Prostate gland (tissue), 2 donors: ENCODE measurements at regions not wholly inside any gene's neighbourhood (a gene's known extent, or its start where the extent isn't known, plus 50 kb on each side); places are given as distances from the start of the nearest gene placed in this dataset.

ENCODE experiments used
- DNase-seq: peaks from one replicate; pipeline ENCODE4 v3.0.0-alpha.2; 2019; ENCODE audit warnings: low spot score
- H3K27ac ChIP-seq, 2 donors: fragments of 200-600 bp; sonication (generic); 2 replicates each; pipeline ENCODE4 v1.5.1; 2017 to 2019
- H3K27me3 ChIP-seq: fragments of 200-600 bp; sonication (generic); replicated peaks from 2 replicates; pipeline ENCODE4 v1.5.1; 2019; ENCODE audit not compliant: insufficient read depth
- H3K36me3 ChIP-seq, 2 donors: fragments of 200-600 bp; sonication (generic); 1 replicate in 1 of 2; 2 replicates in 1 of 2; pipeline versions ENCODE4 v1.5.1 to v1.8.1; 2017 to 2019
- H3K4me1 ChIP-seq: fragments of 200-600 bp; sonication (generic); replicated peaks from 2 replicates; pipeline ENCODE4 v1.5.1; 2019
- H3K4me3 ChIP-seq, 2 donors: fragments of 200-600 bp; sonication (generic); 2 replicates each; pipeline ENCODE4 v1.5.1; 2017 to 2019
- H3K9me3 ChIP-seq: fragments of 200-600 bp; sonication (generic); 2 replicates; pipeline ENCODE4 v1.5.1; 2017
- POLR2A ChIP-seq: fragments of 450-650 bp; IDR thresholded peaks from one replicate; pipeline ENCODE4 v1.6.1; 2016; ENCODE audit warnings: antibody characterized with exemption, mild to moderate bottlenecking
- POLR2AphosphoS5 ChIP-seq: sonication (generic); formaldehyde crosslinking; IDR thresholded peaks from one replicate; pipeline ENCODE4 v1.6.1; 2017; ENCODE audit warnings: antibody characterized with exemption
- WGBS: methylation state at CpG from one replicate; pipeline ENCODE4 v1.1.5; 2018; 5-methylcytosine and 5-hydroxymethylcytosine counted together
- intact Hi-C: fragments of 100-400 bp; cut with DNase I; formaldehyde crosslinking; loops from one replicate; pipeline ENCODE4 v1.14.2; 2022
- TF ChIP-seq, protein P1 (sequence below), 4 experiments: fragments of 200-600 bp in 2 of 4; fragments of 450-650 bp in 2 of 4; sonication (generic) in 2 of 4; IDR thresholded peaks; 1 replicate in 3 of 4; 2 replicates in 1 of 4; pipeline ENCODE4 v1.5.1; 2016 to 2019; ENCODE audit warnings: antibody characterized with exemption in 4 of 4, mild to moderate bottlenecking in 2 of 4, moderate library complexity in 2 of 4

DNA sequence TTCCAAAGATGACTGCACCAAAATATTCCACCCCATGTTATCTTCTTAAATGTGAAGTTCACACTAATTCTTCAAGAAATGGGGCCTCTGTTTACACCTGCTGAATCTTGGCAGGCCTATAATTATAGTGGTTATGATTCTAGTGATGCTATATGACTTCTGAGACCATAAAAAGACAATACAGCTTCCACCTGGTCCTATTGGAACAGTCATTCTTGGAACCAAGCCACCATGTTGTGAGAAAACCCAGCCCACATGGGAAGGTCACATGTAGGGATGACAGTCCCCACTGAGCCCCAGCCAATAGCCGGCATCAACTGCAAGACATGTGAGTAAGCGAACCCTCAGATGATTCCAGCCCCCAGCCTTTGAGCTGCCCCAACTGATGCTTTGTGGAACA is 587.5 kb downstream of the MID1IP1 start:
- DNase-seq = no peak
- H3K27ac ChIP-seq = no peak overlapping the region
- intact Hi-C loops = no loop called here
- TF ChIP-seq, protein P1, sequence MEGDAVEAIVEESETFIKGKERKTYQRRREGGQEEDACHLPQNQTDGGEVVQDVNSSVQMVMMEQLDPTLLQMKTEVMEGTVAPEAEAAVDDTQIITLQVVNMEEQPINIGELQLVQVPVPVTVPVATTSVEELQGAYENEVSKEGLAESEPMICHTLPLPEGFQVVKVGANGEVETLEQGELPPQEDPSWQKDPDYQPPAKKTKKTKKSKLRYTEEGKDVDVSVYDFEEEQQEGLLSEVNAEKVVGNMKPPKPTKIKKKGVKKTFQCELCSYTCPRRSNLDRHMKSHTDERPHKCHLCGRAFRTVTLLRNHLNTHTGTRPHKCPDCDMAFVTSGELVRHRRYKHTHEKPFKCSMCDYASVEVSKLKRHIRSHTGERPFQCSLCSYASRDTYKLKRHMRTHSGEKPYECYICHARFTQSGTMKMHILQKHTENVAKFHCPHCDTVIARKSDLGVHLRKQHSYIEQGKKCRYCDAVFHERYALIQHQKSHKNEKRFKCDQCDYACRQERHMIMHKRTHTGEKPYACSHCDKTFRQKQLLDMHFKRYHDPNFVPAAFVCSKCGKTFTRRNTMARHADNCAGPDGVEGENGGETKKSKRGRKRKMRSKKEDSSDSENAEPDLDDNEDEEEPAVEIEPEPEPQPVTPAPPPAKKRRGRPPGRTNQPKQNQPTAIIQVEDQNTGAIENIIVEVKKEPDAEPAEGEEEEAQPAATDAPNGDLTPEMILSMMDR (IDR thresholded peaks at IDR 0.05) = no peak
- TF ChIP-seq POLR2A (no peak), POLR2AphosphoS5 (no peak)
- no peaks in the 10 kb centered on the region for H3K36me3 ChIP-seq
- no peaks in the 10 kb centered on the region for H3K9me3 ChIP-seq
- H3K4me3 ChIP-seq = no peak overlapping the region
- WGBS = 77% methylated on average over 2 of the region's 2 CpGs
- no peaks in the 10 kb centered on the region for H3K4me1 ChIP-seq
- H3K27me3 ChIP-seq = no peaks in the 10 kb centered on the region

DNA sequence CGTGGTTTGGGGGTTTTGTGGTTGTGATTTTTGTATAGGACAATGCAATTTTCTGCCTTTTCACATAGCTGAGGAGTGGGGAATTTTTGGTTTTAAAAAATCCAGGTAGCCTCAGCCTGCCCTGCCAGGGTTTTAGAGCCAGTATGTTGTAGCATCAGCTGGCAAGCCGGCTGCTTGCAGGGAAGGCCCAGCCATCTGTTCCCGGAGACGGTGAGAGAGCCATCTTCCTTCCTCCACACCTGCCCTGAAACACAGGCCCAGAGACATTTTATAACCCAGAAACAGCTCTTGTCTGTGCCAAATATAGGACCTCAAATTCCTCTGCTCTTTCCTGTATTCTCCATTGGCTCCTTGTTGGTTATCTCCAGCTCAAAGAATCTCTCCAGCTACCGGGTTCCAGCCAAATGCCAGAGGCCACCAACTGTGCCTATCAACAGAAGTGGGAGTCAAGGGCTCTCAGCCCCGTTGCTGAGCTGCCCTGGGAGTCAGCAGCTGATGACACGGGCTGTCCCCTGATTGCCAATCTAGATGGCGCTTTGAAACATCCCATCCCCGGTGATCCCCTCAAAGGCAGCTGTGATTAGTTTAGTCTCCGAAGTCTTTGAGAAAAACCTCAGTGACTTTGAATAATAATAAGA is 595.2 kb downstream of the MID1IP1 start:
- no peak for DNase-seq
- Histone ChIP-seq H3K9me3 (no peaks in the 10 kb centered on the region), H3K4me3 (no peak overlapping the region), H3K27me3 (no peaks in the 10 kb centered on the region), H3K36me3 (no peaks in the 10 kb centered on the region), H3K27ac (no peak overlapping the region), H3K4me1 (no peaks in the 10 kb centered on the region)
- intact Hi-C loops = no loop called here
- 92% methylated on average over 7 of the region's 10 CpGs for WGBS
- no peak for TF ChIP-seq POLR2AphosphoS5
- TF ChIP-seq, protein P1 (IDR thresholded peaks at IDR 0.05) = no peak
- TF ChIP-seq POLR2A = no peak

DNA sequence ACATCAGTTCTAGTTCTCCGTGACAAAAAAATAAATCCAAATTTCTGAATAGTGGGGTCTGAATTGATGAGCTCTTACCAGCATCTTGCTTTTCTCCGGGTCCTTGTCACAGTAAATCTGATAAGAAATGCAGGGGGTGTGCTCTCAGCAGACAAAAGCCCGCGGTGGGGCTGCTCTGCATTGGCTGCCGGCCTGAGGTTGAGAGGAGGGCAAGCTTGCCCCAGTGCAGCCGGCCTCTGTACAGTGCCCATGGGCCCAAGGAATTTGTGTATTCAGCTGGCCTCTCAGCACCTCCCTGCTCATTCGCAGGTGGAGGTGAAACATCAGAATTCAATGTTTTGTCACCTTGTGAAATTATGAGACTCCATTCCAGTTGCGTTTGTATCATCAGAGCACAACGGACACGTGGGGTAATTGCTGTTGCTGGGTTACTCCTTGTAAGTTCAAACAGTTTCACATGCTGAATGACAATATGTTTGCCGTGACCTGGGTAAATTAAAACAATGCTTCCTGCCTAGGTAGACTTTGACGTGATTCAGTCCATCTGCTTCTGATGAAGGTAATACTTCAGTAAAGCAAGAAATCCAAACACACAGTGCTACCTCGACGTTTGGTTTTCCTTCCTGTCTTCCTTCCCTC is 596.4 kb downstream of the MID1IP1 start:
- Histone ChIP-seq H3K9me3 (no peaks in the 10 kb centered on the region), H3K27me3 (no peaks in the 10 kb centered on the region), H3K4me3 (no peak overlapping the region), H3K27ac (no peak overlapping the region), H3K36me3 (no peaks in the 10 kb centered on the region), H3K4me1 (no peaks in the 10 kb centered on the region)
- intact Hi-C loops = no loop called here
- DNase-seq = no peak
- WGBS = 57% methylated on average over 12 of the region's 14 CpGs
- TF ChIP-seq POLR2AphosphoS5 = no peak
- TF ChIP-seq POLR2A = no peak
- TF ChIP-seq, protein P1 (IDR thresholded peaks at IDR 0.05) = no peak

DNA sequence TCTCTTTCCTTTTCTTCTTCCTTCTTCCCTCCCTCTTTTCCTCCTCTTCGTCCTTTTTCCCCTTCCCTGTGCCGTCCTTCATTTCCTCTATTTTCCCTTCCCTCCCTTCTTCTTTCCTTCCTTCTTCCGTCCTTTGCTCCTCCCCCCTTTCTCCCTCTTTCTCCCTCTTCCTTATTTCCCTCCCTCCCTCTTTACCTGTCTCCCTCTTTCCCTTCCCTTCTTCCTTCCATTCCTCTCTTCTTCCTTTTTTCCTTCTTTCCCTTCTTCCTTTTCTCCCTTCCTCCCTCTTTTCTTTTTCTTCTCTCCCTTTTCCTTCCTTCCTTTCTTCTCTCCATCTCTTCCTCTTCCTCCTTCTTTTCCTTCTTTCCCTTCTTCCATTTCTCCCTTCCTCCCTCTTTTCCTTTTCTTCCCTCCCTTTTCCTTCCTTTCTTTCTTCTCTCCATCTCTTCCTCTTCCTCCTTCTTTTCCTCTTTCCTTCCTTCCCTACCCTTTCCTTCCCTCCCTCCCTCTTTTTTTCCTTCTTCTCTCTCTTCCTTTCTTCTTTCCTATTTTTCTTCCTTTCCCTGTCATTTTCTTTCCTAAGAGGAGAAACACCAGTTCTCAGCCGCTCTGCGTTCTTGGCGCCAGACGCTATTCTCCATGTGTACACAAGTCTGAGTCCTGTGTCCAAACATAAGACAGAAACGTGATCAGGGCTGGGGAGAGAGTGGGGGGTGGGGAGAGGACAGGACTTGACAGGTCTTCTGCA is 597.1 kb downstream of the MID1IP1 start:
- intact Hi-C loops = no loop called here
- H3K27ac ChIP-seq = no peak overlapping the region

More for the DNA sequence above, 597.1 kb downstream of the MID1IP1 start:
- H3K4me3 ChIP-seq = no peak overlapping the region
- H3K9me3 ChIP-seq = no peaks in the 10 kb centered on the region
- H3K4me1 ChIP-seq = no peaks in the 10 kb centered on the region
- H3K36me3 ChIP-seq = no peaks in the 10 kb centered on the region
- 34% methylated on average over 8 of the region's 8 CpGs for whole genome bisulfite sequencing
- peak; percentile 61 for DNase-seq
- no peaks in the 10 kb centered on the region for H3K27me3 ChIP-seq
- TF ChIP-seq, protein P1 (IDR thresholded peaks at IDR 0.05) = no peak
- no peak for TF ChIP-seq POLR2A
- peak; percentile 39 for TF ChIP-seq POLR2AphosphoS5
